ENCODE measurements at regions not wholly inside any gene's neighbourhood (a gene's known extent, or its start where the extent isn't known, plus 50 kb on each side); places are given as distances from the start of the nearest gene placed in this dataset.

DNA sequence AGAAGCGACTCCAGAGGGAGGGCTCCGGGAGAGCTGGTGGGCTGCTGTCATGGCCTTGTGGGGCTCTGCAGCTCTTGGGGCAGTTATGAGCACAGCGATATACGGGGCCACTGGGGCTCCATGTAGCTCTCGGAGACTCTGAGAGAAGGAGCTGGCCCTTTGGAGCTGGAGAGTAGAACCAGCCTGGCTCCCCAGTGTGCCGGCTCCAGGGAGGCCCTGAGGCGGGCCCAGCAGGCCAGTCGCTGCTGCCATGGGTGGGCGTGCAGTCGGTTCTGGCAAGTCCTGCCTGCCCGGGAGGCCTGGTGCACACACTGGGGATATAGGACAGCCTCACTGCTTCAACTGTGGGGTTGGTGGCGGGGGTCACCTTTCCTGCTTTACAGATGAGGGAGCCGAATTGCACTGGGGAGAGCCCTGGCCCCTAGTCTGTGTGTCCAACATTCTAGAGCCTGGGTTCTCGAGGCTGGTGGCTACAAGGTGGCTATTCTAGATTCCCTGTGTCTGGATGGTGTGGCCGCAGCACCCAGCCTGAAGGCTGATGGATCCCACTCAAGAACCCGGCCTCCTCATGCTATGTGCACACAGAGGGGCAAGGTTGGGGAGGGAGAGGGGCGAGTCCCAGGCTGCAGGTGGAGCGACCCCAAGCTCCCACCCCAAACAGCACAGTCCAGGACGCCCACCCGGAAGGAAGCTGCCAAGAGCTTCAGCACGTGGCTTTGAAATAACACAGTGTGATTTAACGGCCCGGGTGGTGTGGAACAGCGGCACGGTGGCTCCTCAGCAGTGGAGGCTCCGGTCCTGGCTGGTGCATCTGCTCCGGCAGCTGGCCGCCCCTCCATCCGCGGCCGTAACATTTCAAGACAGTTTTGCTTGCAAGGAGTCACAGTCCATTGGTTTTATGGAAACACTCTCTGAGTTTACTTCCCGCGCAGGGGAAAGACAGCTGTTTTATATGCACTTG, 188.3 kb upstream of the C14orf180 start:
- TF ChIP-seq HEYL (CRISPR knock-in tag; IDR thresholded peaks at IDR 0.05) (no peak), BHLHE40 (IDR thresholded peaks at IDR 0.05; ENCODE audit: low read depth, low read length) (no peak), TFCP2L1 (CRISPR knock-in tag; IDR thresholded peaks at IDR 0.05) (no peak), JUNB (IDR thresholded peaks at IDR 0.05) (no peak), MYC (IDR thresholded peaks at IDR 0.05; ENCODE audit: borderline replicate concordance, low read length) (no peak), GATA3 (IDR thresholded peaks at IDR 0.05; ENCODE audit: borderline replicate concordance) (no peak), TP53 (CRISPR knock-in tag; IDR thresholded peaks at IDR 0.05) (no peak), SMC3 (IDR thresholded peaks at IDR 0.05) (no peak)
- TF ChIP-seq, protein P1, sequence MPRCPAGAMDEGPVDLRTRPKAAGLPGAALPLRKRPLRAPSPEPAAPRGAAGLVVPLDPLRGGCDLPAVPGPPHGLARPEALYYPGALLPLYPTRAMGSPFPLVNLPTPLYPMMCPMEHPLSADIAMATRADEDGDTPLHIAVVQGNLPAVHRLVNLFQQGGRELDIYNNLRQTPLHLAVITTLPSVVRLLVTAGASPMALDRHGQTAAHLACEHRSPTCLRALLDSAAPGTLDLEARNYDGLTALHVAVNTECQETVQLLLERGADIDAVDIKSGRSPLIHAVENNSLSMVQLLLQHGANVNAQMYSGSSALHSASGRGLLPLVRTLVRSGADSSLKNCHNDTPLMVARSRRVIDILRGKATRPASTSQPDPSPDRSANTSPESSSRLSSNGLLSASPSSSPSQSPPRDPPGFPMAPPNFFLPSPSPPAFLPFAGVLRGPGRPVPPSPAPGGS (IDR thresholded peaks at IDR 0.05) = no peak
- H3K9me3 ChIP-seq = no peaks in the 10 kb centered on the region
- 52% methylated on average over 20 of the region's 33 CpGs for WGBS (ENCODE audit: missing lambda C conversion rate)
- H3K4me1 ChIP-seq = no peaks in the 10 kb centered on the region
- DNase-seq (ENCODE audit: low read depth in 1 of 2, low spot score in 1 of 2) (no peak), FAIRE-seq (no peak), ATAC-seq (no peak; a peak in 1 of 6 replicates)
- H3K27ac ChIP-seq = no peak overlapping the region
- no peak overlapping the region for H3K4me2 ChIP-seq
- H3K4me3 ChIP-seq = no peak overlapping the region
- CTCF ChIA-PET = interaction anchor here (1.2 to 1.3 kb wide), 2 partner anchors 49 to 55 kb away, joined by 3 to 4 read pairs; no protein-coding TSS in a partner anchor
- POLR2A ChIA-PET = no interaction called here

DNA sequence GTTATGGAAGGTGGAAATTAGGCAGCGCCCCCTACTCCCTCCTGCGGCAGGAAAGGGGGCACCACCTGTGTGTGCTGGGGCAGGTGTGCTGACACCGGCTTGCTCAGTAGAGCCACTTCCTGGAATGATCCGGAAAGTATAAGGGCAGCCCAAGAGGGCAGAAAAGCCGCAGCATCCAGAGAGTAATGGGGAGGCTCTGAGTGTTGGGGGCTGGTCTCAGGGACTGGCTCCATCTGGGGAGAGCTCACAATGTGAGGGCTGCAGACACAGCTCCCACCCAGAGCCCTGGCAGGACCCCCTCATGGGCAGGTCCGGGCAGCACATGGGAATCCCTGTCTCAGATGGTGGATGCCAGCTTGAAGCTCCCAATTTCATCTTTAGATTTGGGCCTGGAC, 187.6 kb upstream of the C14orf180 start:
- no peak for FAIRE-seq
- H3K9me3 ChIP-seq = peaks cover 4% of the 10 kb centered on the region; the same call in 1 of the 3 replicates
- CTCF ChIA-PET = interaction anchor here (1.3 kb wide), 1 partner anchor 49 kb away, joined by 4 read pairs; no protein-coding TSS in a partner anchor
- no peak overlapping the region for H3K27ac ChIP-seq
- no peak for TF ChIP-seq TFCP2L1 (CRISPR knock-in tag; IDR thresholded peaks at IDR 0.05)
- TF ChIP-seq BHLHE40 (IDR thresholded peaks at IDR 0.05; ENCODE audit: low read depth, low read length) = no peak
- no peak for TF ChIP-seq RARB (CRISPR knock-in tag; IDR thresholded peaks at IDR 0.05)
- TF ChIP-seq MAFK (IDR thresholded peaks at IDR 0.05; ENCODE audit: partially characterized antibody) = no peak
- TF ChIP-seq FOXS1 (CRISPR knock-in tag; IDR thresholded peaks at IDR 0.05) = no peak
- no peak for TF ChIP-seq HOXA7 (CRISPR knock-in tag; IDR thresholded peaks at IDR 0.05)
- TF ChIP-seq, protein P2, sequence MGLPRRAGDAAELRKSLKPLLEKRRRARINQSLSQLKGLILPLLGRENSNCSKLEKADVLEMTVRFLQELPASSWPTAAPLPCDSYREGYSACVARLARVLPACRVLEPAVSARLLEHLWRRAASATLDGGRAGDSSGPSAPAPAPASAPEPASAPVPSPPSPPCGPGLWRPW (IDR thresholded peaks at IDR 0.05) = no peak
- no peak for TF ChIP-seq TP53 (CRISPR knock-in tag; IDR thresholded peaks at IDR 0.05)
- no peak for TF ChIP-seq RNF2 (IDR thresholded peaks at IDR 0.05; ENCODE audit: borderline replicate concordance, low read depth)
- TF ChIP-seq HOXB5 (CRISPR knock-in tag; IDR thresholded peaks at IDR 0.05) = no peak
- TF ChIP-seq ZNF302 (CRISPR knock-in tag; IDR thresholded peaks at IDR 0.05) = no peak
- TF ChIP-seq ZC3H11A (IDR thresholded peaks at IDR 0.05) = no peak
- TF ChIP-seq EHF (CRISPR knock-in tag; IDR thresholded peaks at IDR 0.05) = no peak
- TF ChIP-seq, protein P3, sequence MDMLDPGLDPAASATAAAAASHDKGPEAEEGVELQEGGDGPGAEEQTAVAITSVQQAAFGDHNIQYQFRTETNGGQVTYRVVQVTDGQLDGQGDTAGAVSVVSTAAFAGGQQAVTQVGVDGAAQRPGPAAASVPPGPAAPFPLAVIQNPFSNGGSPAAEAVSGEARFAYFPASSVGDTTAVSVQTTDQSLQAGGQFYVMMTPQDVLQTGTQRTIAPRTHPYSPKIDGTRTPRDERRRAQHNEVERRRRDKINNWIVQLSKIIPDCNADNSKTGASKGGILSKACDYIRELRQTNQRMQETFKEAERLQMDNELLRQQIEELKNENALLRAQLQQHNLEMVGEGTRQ (IDR thresholded peaks at IDR 0.05) = no peak
- TF ChIP-seq CBX8 (IDR thresholded peaks at IDR 0.05) = no peak
- TF ChIP-seq, protein P4, sequence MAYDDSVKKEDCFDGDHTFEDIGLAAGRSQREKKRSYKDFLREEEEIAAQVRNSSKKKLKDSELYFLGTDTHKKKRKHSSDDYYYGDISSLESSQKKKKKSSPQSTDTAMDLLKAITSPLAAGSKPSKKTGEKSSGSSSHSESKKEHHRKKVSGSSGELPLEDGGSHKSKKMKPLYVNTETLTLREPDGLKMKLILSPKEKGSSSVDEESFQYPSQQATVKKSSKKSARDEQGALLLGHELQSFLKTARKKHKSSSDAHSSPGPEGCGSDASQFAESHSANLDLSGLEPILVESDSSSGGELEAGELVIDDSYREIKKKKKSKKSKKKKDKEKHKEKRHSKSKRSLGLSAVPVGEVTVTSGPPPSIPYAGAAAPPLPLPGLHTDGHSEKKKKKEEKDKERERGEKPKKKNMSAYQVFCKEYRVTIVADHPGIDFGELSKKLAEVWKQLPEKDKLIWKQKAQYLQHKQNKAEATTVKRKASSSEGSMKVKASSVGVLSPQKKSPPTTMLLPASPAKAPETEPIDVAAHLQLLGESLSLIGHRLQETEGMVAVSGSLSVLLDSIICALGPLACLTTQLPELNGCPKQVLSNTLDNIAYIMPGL (CRISPR knock-in tag; IDR thresholded peaks at IDR 0.05; ENCODE audit: borderline replicate concordance) = no peak
- TF ChIP-seq PHF8 (IDR thresholded peaks at IDR 0.05; ENCODE audit: borderline replicate concordance, low read depth) = no peak
- TF ChIP-seq ZFP36 (IDR thresholded peaks at IDR 0.05; ENCODE audit: borderline replicate concordance, partially characterized antibody) = no peak
- WGBS (ENCODE audit: missing lambda C conversion rate) = 43% methylated on average over 6 of the region's 6 CpGs
- POLR2A ChIA-PET = no interaction called here
- no peak overlapping the region for H3K4me3 ChIP-seq
- DNase-seq (ENCODE audit: low read depth in 1 of 2, low spot score in 1 of 2) = no peak
- ATAC-seq = no peak
- H3K4me2 ChIP-seq = no peak overlapping the region
- H3K4me1 ChIP-seq = no peaks in the 10 kb centered on the region

All from A549 (cell line).